22Rv1 (cell line): ENCODE measurements at regions not wholly inside any gene's neighbourhood (a gene's known extent, or its start where the extent isn't known, plus 50 kb on each side); places are given as distances from the start of the nearest gene placed in this dataset.
"Not testable (repeated sequence)": the region's sequence is repeated elsewhere in the genome, so short reads cannot be mapped to it uniquely, and the experiment has no call there.

Experiments used
- CTCF ChIP-seq: fragments of 450-650 bp; IDR thresholded peaks from 2 replicates; pipeline ENCODE4 v1.5.1; 2017; ENCODE audit warnings: mild to moderate bottlenecking
- ZFX ChIP-seq: fragments of 450-650 bp; IDR thresholded peaks from 2 replicates; pipeline ENCODE4 v1.6.1; 2017; ENCODE audit warnings: antibody characterized with exemption, borderline replicate concordance

GRCh38 chr5:14993459-14994133, 122.0 kb upstream of the ANKH start:
- not testable (repeated sequence) for TF ChIP-seq CTCF, ZFX
